ENCODE measurements at regions not wholly inside any gene's neighbourhood (a gene's known extent, or its start where the extent isn't known, plus 50 kb on each side); places are given as distances from the start of the nearest gene placed in this dataset.

GRCh38 chr2:181354626-181355025 is 102.6 kb upstream of the ITGA4 start:
- no peaks in the 10 kb centered on the region for H3K27me3 ChIP-seq
- no peaks in the 10 kb centered on the region for H3K9me3 ChIP-seq
- 95% methylated on average over 3 of the region's 3 CpGs for WGBS
- H3K36me3 ChIP-seq, result no peaks in the 10 kb centered on the region
- no peak overlapping the region for H3K27ac ChIP-seq (replicated peaks in 1 of 4)
- intact Hi-C loops (cut with DNase I), result no loop called here
- no peak for TF ChIP-seq EP300 (IDR thresholded peaks at IDR 0.05)
- TF ChIP-seq POLR2A (IDR thresholded peaks at IDR 0.05; ENCODE audit: low read depth), result no peak
- no peak for TF ChIP-seq POLR2AphosphoS5 (IDR thresholded peaks at IDR 0.05)
- TF ChIP-seq CTCF (IDR thresholded peaks at IDR 0.05), result no peak
- no peak overlapping the region for H3K4me3 ChIP-seq
- DNase-seq (ENCODE audit: extremely low spot score), result no peak
- H3K4me1 ChIP-seq, result no peaks in the 10 kb centered on the region

GRCh38 chr2:181356526-181357130 is 100.6 kb upstream of the ITGA4 start:
- H3K36me3 ChIP-seq, result no peaks in the 10 kb centered on the region
- intact Hi-C loops (cut with DNase I), result no loop called here
- 76% methylated on average over 1 of the region's 1 CpG for WGBS
- no peak for DNase-seq (ENCODE audit: extremely low spot score)
- no peak overlapping the region for H3K4me3 ChIP-seq
- H3K9me3 ChIP-seq, result no peaks in the 10 kb centered on the region
- H3K4me1 ChIP-seq, result no peaks in the 10 kb centered on the region
- TF ChIP-seq CTCF (IDR thresholded peaks at IDR 0.05), result no peak
- no peak for TF ChIP-seq POLR2A (IDR thresholded peaks at IDR 0.05; ENCODE audit: low read depth)
- TF ChIP-seq EP300 (IDR thresholded peaks at IDR 0.05), result no peak
- TF ChIP-seq POLR2AphosphoS5 (IDR thresholded peaks at IDR 0.05), result no peak
- H3K27ac ChIP-seq (replicated peaks in 1 of 4), result no peak overlapping the region
- H3K27me3 ChIP-seq, result no peaks in the 10 kb centered on the region

GRCh38 chr2:181357979-181358378 is 99.2 kb upstream of the ITGA4 start:
- intact Hi-C loops (cut with DNase I), result no loop called here
- Histone ChIP-seq H3K27ac (replicated peaks in 1 of 4) (no peak overlapping the region), H3K4me1 (no peaks in the 10 kb centered on the region), H3K27me3 (no peaks in the 10 kb centered on the region), H3K36me3 (no peaks in the 10 kb centered on the region), H3K4me3 (no peak overlapping the region), H3K9me3 (no peaks in the 10 kb centered on the region)
- TF ChIP-seq POLR2A (IDR thresholded peaks at IDR 0.05; ENCODE audit: low read depth) (no peak), EP300 (IDR thresholded peaks at IDR 0.05) (no peak)
- no peak for DNase-seq (ENCODE audit: extremely low spot score)

GRCh38 chr2:181362561-181362960 is 94.6 kb upstream of the ITGA4 start:
- no peaks in the 10 kb centered on the region for H3K4me1 ChIP-seq
- intact Hi-C loops (cut with DNase I), result no loop called here
- DNase-seq (ENCODE audit: extremely low spot score), result no peak

GRCh38 chr2:181363164-181363563 is 94.0 kb upstream of the ITGA4 start:
- intact Hi-C loops (cut with DNase I), result no loop called here
- Histone ChIP-seq H3K36me3 (no peaks in the 10 kb centered on the region), H3K9me3 (no peaks in the 10 kb centered on the region), H3K27ac (replicated peaks in 1 of 4) (no peak overlapping the region), H3K27me3 (no peaks in the 10 kb centered on the region), H3K4me1 (no peaks in the 10 kb centered on the region), H3K4me3 (no peak overlapping the region)
- TF ChIP-seq POLR2A (IDR thresholded peaks at IDR 0.05; ENCODE audit: low read depth) (no peak), POLR2AphosphoS5 (IDR thresholded peaks at IDR 0.05) (no peak), EP300 (IDR thresholded peaks at IDR 0.05) (no peak), CTCF (IDR thresholded peaks at IDR 0.05) (no peak)
- DNase-seq (ENCODE audit: extremely low spot score), result no peak

More at GRCh38 chr2:181362561-181362960, 94.6 kb upstream of the ITGA4 start:
- Histone ChIP-seq H3K36me3 (no peaks in the 10 kb centered on the region), H3K27me3 (no peaks in the 10 kb centered on the region), H3K9me3 (no peaks in the 10 kb centered on the region), H3K4me3 (no peak overlapping the region), H3K27ac (replicated peaks in 1 of 4) (no peak overlapping the region)
- 88% methylated on average over 3 of the region's 3 CpGs for WGBS
- TF ChIP-seq CTCF (IDR thresholded peaks at IDR 0.05) (no peak), POLR2AphosphoS5 (IDR thresholded peaks at IDR 0.05) (no peak), EP300 (IDR thresholded peaks at IDR 0.05) (no peak), POLR2A (IDR thresholded peaks at IDR 0.05; ENCODE audit: low read depth) (no peak)

All from esophagus muscularis mucosa (tissue), 4 donors.